ENCODE measurements at regions not wholly inside any gene's neighbourhood (a gene's known extent, or its start where the extent isn't known, plus 50 kb on each side); places are given as distances from the start of the nearest gene placed in this dataset.

GRCh38 chr16:22424161-22424937, 49.9 kb upstream of the CDR2 start:
- no peak for TF ChIP-seq CTCF (IDR thresholded peaks at IDR 0.05 in 8 of 11, conservative IDR thresholded peaks at IDR 0.05 in 3 of 11)
- peak in 2 of 3 donors; percentile 18 to 39 for TF ChIP-seq POLR2AphosphoS5 (IDR thresholded peaks at IDR 0.05)
- TF ChIP-seq POLR2A (IDR thresholded peaks at IDR 0.05) = no peak

Measured in spleen (tissue), 7 donors.